ENCODE measurements at regions not wholly inside any gene's neighbourhood (a gene's known extent, or its start where the extent isn't known, plus 50 kb on each side); places are given as distances from the start of the nearest gene placed in this dataset.

DNA sequence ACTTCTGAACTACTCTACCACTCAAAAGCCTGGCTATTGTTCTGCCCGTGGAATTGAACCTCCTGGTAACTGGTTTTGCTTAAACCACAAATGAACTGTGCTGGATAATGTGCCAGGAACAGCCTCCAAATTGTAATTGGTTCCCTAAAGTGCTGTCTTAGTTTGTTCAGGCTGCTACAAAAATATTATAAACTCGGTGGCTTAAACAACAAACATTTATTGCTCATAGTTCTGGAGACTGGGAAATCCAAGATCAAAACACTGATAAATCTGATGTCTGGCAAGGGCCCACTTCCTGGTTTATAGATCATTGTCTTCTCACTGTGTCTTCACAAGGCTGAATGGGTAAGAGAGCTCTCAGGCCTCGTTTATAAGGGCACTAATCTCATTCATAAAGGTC lies 149.2 kb upstream of the NCKAP5 start:
- TF ChIP-seq ZNF274 (IDR thresholded peaks at IDR 0.05; ENCODE audit: low read depth, low read length): no peak
- no peak for TF ChIP-seq SUZ12 (IDR thresholded peaks at IDR 0.05; ENCODE audit: extremely low read depth, insufficient read depth, insufficient read length)
- H3K9ac ChIP-seq (ENCODE audit: insufficient read length, low read depth): no peak overlapping the region
- H3K36me3 ChIP-seq (ENCODE audit: insufficient read depth, insufficient read length, low read length): no peaks in the 10 kb centered on the region
- no peaks in the 10 kb centered on the region for H3K9me3 ChIP-seq (ENCODE audit: insufficient read depth, low read length)
- H3K4me3 ChIP-seq (ENCODE audit: insufficient read length, low read depth): no peak overlapping the region
- DNase-seq (ENCODE audit: low read depth, low spot score): no peak
- H3K4me1 ChIP-seq (ENCODE audit: insufficient read depth, insufficient read length): no peaks in the 10 kb centered on the region
- no peaks in the 10 kb centered on the region for H3K27me3 ChIP-seq (ENCODE audit: insufficient read depth, insufficient read length)

DNA sequence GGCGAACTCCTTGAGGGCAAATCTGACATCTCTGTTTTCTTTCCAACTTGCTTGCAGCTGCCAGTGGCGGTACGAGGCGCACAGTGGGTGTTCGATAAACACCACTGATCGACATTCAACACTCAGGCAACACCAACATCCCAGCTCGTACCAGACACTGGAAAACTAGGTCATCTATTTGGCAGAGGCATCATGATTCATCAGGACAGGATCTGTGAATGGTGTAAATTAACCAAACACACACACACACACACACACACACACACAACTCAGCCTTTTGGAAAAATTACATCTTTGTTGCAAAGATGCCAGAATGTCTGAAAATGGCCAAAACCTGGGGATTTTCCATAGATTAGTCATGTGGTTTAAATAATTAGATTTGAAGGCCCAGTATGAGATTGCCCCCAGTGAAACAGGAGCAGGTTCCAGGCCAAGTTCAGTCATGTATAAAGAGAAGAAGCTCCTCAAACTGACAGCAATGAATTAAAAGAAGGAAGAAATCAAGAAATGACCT lies 150.5 kb upstream of the NCKAP5 start:
- no peaks in the 10 kb centered on the region for H3K27me3 ChIP-seq (ENCODE audit: insufficient read depth, insufficient read length)
- no peak overlapping the region for H3K4me3 ChIP-seq (ENCODE audit: insufficient read length, low read depth)
- H3K36me3 ChIP-seq (ENCODE audit: insufficient read depth, insufficient read length, low read length): no peaks in the 10 kb centered on the region
- TF ChIP-seq SUZ12 (IDR thresholded peaks at IDR 0.05; ENCODE audit: extremely low read depth, insufficient read depth, insufficient read length): no peak
- no peak for TF ChIP-seq ZNF274 (IDR thresholded peaks at IDR 0.05; ENCODE audit: low read depth, low read length)
- TF ChIP-seq YY1 (IDR thresholded peaks at IDR 0.05; ENCODE audit: insufficient read depth, insufficient read length): no peak
- H3K9me3 ChIP-seq (ENCODE audit: insufficient read depth, low read length): no peaks in the 10 kb centered on the region
- H3K4me1 ChIP-seq (ENCODE audit: insufficient read depth, insufficient read length): no peaks in the 10 kb centered on the region
- H3K9ac ChIP-seq (ENCODE audit: insufficient read length, low read depth): no peak overlapping the region
- no peak for DNase-seq (ENCODE audit: low read depth, low spot score)

DNA sequence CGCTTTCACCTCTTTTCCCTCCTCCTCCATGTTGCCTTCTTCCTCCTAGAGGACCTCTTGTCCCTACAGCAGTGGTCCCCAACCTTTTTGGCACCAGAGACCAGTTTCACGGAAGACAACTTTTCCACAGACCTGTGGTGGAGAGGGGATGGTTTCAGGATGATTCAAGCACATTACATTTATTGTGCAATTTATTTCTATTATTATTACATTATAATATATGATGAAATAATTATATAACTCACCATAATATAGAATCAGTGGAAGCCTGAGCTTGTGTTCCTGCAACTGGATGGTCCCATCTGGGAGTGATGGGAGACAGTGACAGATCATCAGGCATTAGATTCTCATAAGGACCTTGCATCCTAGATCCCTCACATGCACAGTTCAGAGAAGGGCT lies 152.2 kb upstream of the NCKAP5 start:
- no peaks in the 10 kb centered on the region for H3K4me1 ChIP-seq (ENCODE audit: insufficient read depth, insufficient read length)
- H3K9ac ChIP-seq (ENCODE audit: insufficient read length, low read depth): no peak overlapping the region
- TF ChIP-seq SUZ12 (IDR thresholded peaks at IDR 0.05; ENCODE audit: extremely low read depth, insufficient read depth, insufficient read length): no peak
- no peak for TF ChIP-seq YY1 (IDR thresholded peaks at IDR 0.05; ENCODE audit: insufficient read depth, insufficient read length)
- no peak for TF ChIP-seq ZNF274 (IDR thresholded peaks at IDR 0.05; ENCODE audit: low read depth, low read length)
- H3K9me3 ChIP-seq (ENCODE audit: insufficient read depth, low read length): no peaks in the 10 kb centered on the region
- no peaks in the 10 kb centered on the region for H3K27me3 ChIP-seq (ENCODE audit: insufficient read depth, insufficient read length)
- no peak overlapping the region for H3K4me3 ChIP-seq (ENCODE audit: insufficient read length, low read depth)
- DNase-seq (ENCODE audit: low read depth, low spot score): no peak
- no peaks in the 10 kb centered on the region for H3K36me3 ChIP-seq (ENCODE audit: insufficient read depth, insufficient read length, low read length)

DNA sequence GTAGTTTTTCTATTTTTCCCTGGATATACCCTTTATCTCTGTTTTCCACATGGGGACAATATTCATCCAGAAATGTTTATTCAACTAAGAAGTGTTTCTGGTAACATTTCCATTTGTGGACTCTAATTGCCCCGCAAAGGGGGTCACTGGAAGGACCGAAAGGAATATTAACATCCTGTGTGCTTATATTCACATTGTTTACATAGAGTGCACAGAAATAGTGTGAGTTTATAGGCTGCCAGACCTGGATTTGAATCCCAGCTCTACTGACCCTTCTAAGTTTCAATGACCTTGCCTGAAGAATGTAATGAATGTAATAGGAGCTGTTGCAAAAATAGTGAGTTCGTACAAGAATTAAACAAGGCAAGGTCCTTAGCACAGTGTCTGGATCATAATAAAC lies 152.9 kb upstream of the NCKAP5 start:
- H3K4me1 ChIP-seq (ENCODE audit: insufficient read depth, insufficient read length): no peaks in the 10 kb centered on the region
- TF ChIP-seq SUZ12 (IDR thresholded peaks at IDR 0.05; ENCODE audit: extremely low read depth, insufficient read depth, insufficient read length) (no peak), ZNF274 (IDR thresholded peaks at IDR 0.05; ENCODE audit: low read depth, low read length) (no peak), YY1 (IDR thresholded peaks at IDR 0.05; ENCODE audit: insufficient read depth, insufficient read length) (no peak)
- DNase-seq (ENCODE audit: low read depth, low spot score): no peak
- H3K36me3 ChIP-seq (ENCODE audit: insufficient read depth, insufficient read length, low read length): no peaks in the 10 kb centered on the region
- no peaks in the 10 kb centered on the region for H3K27me3 ChIP-seq (ENCODE audit: insufficient read depth, insufficient read length)
- no peaks in the 10 kb centered on the region for H3K9me3 ChIP-seq (ENCODE audit: insufficient read depth, low read length)
- no peak overlapping the region for H3K4me3 ChIP-seq (ENCODE audit: insufficient read length, low read depth)
- H3K9ac ChIP-seq (ENCODE audit: insufficient read length, low read depth): no peak overlapping the region

DNA sequence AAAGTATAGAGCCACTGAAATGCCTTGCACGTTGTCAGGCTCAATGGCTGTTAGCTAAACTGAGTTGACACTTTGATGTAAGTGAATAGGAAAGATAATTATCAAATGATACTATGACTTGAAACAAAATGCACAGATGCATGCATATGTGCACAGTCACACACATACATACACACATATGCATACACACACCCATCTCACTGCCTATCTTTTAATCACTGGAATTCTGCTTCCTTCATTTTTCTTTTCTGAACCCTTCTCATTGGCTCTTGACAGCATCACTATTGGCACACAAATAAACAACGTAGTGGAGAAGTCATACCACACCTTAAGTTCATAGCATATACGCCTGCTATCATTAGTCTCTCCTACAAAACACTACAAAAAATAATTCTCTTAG lies 154.9 kb upstream of the NCKAP5 start:
- H3K4me1 ChIP-seq (ENCODE audit: insufficient read depth, insufficient read length): no peaks in the 10 kb centered on the region
- no peak for DNase-seq (ENCODE audit: low read depth, low spot score)
- H3K36me3 ChIP-seq (ENCODE audit: insufficient read depth, insufficient read length, low read length): no peaks in the 10 kb centered on the region
- TF ChIP-seq SUZ12 (IDR thresholded peaks at IDR 0.05; ENCODE audit: extremely low read depth, insufficient read depth, insufficient read length) (no peak), YY1 (IDR thresholded peaks at IDR 0.05; ENCODE audit: insufficient read depth, insufficient read length) (no peak), ZNF274 (IDR thresholded peaks at IDR 0.05; ENCODE audit: low read depth, low read length) (no peak)
- H3K9me3 ChIP-seq (ENCODE audit: insufficient read depth, low read length): no peaks in the 10 kb centered on the region
- no peaks in the 10 kb centered on the region for H3K27me3 ChIP-seq (ENCODE audit: insufficient read depth, insufficient read length)
- no peak overlapping the region for H3K9ac ChIP-seq (ENCODE audit: insufficient read length, low read depth)
- H3K4me3 ChIP-seq (ENCODE audit: insufficient read length, low read depth): no peak overlapping the region

DNA sequence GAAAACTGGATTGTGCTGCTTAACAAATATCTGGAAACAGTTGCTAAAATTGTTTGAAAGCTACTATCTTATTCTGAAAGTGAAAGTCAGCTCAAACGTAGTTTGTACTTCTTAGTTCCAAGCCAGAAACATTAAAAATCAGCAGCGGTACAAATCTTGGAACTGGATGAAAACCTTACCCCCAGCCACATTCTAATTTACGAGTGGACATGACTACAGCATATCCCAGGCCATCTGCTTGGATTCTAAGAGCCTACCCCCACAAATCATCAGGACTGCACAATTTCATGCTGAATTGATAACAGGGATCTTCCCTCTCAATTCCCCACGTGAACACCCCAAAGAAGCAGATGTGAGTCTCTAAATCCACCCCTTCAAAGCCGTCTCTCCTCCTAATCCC lies 158.7 kb upstream of the NCKAP5 start:
- H3K9me3 ChIP-seq (ENCODE audit: insufficient read depth, low read length): no peaks in the 10 kb centered on the region
- no peak for TF ChIP-seq ZNF274 (IDR thresholded peaks at IDR 0.05; ENCODE audit: low read depth, low read length)
- no peak for TF ChIP-seq SUZ12 (IDR thresholded peaks at IDR 0.05; ENCODE audit: extremely low read depth, insufficient read depth, insufficient read length)
- no peak for TF ChIP-seq YY1 (IDR thresholded peaks at IDR 0.05; ENCODE audit: insufficient read depth, insufficient read length)
- H3K9ac ChIP-seq (ENCODE audit: insufficient read length, low read depth): no peak overlapping the region
- no peaks in the 10 kb centered on the region for H3K36me3 ChIP-seq (ENCODE audit: insufficient read depth, insufficient read length, low read length)
- DNase-seq (ENCODE audit: low read depth, low spot score): no peak
- no peaks in the 10 kb centered on the region for H3K27me3 ChIP-seq (ENCODE audit: insufficient read depth, insufficient read length)
- no peaks in the 10 kb centered on the region for H3K4me1 ChIP-seq (ENCODE audit: insufficient read depth, insufficient read length)
- no peak overlapping the region for H3K4me3 ChIP-seq (ENCODE audit: insufficient read length, low read depth)

DNA sequence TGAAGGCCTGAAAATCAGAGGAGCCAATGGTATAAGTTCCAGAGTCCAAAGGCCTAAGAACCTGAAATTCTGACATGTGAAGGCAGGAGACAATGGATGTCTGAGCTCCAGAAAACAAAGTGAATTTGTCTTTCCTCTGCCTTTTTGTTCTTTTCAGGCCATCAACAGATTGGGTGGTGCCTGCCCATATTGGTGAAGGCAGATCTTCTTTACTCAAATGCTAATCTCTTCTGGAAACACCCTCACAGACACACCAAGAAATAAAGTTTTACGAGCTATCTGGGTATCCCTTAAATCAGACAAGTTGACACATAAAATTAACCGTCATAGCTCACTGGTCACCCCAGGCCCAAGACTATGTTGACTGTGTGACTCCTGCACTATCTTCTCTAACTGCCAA lies 163.8 kb upstream of the NCKAP5 start:
- Histone ChIP-seq H3K4me3 (ENCODE audit: insufficient read length, low read depth) (no peak overlapping the region), H3K36me3 (ENCODE audit: insufficient read depth, insufficient read length, low read length) (no peaks in the 10 kb centered on the region), H3K27me3 (ENCODE audit: insufficient read depth, insufficient read length) (no peaks in the 10 kb centered on the region), H3K9ac (ENCODE audit: insufficient read length, low read depth) (no peak overlapping the region), H3K9me3 (ENCODE audit: insufficient read depth, low read length) (peaks cover 8% of the 10 kb centered on the region; the same call in 1 of the 2 replicates), H3K4me1 (ENCODE audit: insufficient read depth, insufficient read length) (no peaks in the 10 kb centered on the region)
- TF ChIP-seq ZNF274 (IDR thresholded peaks at IDR 0.05; ENCODE audit: low read depth, low read length) (no peak), SUZ12 (IDR thresholded peaks at IDR 0.05; ENCODE audit: extremely low read depth, insufficient read depth, insufficient read length) (no peak)
- no peak for DNase-seq (ENCODE audit: low read depth, low spot score)
